IPS-NIHi7 (cell line): ENCODE measurements at regions not wholly inside any gene's neighbourhood (a gene's known extent, or its start where the extent isn't known, plus 50 kb on each side); places are given as distances from the start of the nearest gene placed in this dataset.
"Not testable (repeated sequence)": the region's sequence is repeated elsewhere in the genome, so short reads cannot be mapped to it uniquely, and the experiment has no call there.

Experiments
- DNase-seq: peaks from one replicate; pipeline ENCODE4 v3.0.0; 2012; ENCODE audit warnings: mixed read lengths; ENCODE audit errors: extremely low spot score

- DNase-seq = no peak
These were observed 64.1 kb downstream of the ZDHHC19 start for GRCh38 chr3:196147116-196147515.

- DNase-seq = no peak
These were observed 63.8 kb upstream of the TFRC start for GRCh38 chr3:196145468-196146262.

GRCh38 chr3:196144383-196145105 lies 62.7 kb upstream of the TFRC start:
- no peak for DNase-seq

GRCh38 chr3:196143708-196144382 lies 62.0 kb upstream of the TFRC start:
- no peak for DNase-seq

- DNase-seq = no peak
These were observed 60.5 kb upstream of the TFRC start for GRCh38 chr3:196142202-196142956.

- no peak for DNase-seq
These were observed 59.9 kb upstream of the TFRC start for GRCh38 chr3:196141866-196142201.

- no peak for DNase-seq
These were observed 59.4 kb upstream of the TFRC start for GRCh38 chr3:196141052-196141865.

GRCh38 chr3:196140224-196140623 lies 58.3 kb upstream of the TFRC start:
- DNase-seq = no peak

GRCh38 chr3:196139281-196139680 lies 57.4 kb upstream of the TFRC start:
- DNase-seq = no peak

- DNase-seq = peak; percentile 49
These were observed 56.8 kb upstream of the TFRC start for GRCh38 chr3:196138482-196139254.

GRCh38 chr3:196136640-196136989 lies 54.7 kb upstream of the TFRC start:
- not testable (repeated sequence) for DNase-seq

GRCh38 chr3:196135693-196136639 lies 54.1 kb upstream of the TFRC start:
- no peak for DNase-seq

- no peak for DNase-seq
These were observed 52.8 kb upstream of the TFRC start for GRCh38 chr3:196134691-196135090.

- not testable (repeated sequence) for DNase-seq
These were observed 52.0 kb upstream of the TFRC start for GRCh38 chr3:196133869-196134268.

GRCh38 chr3:196131921-196132320 lies 50.0 kb upstream of the TFRC start:
- no peak for DNase-seq
